ENCODE measurements at regions not wholly inside any gene's neighbourhood (a gene's known extent, or its start where the extent isn't known, plus 50 kb on each side); places are given as distances from the start of the nearest gene placed in this dataset.

GRCh38 chr13:65875031-65875430, 1355.1 kb downstream of the PCDH9 start:
- H3K9me3 ChIP-seq (ENCODE audit: control insufficient read depth, insufficient read depth, low read length), result no peaks in the 10 kb centered on the region
- no peak overlapping the region for H3K18ac ChIP-seq (ENCODE audit: low read depth, low read length)
- H2BK20ac ChIP-seq (ENCODE audit: low read depth, low read length), result no peak overlapping the region
- no peak for DNase-seq
- no peak overlapping the region for H4K8ac ChIP-seq (ENCODE audit: low read depth in 2 of 2, low read length in 2 of 2)
- no peak overlapping the region for H3K4me2 ChIP-seq (ENCODE audit: low read depth, low read length)
- no peaks in the 10 kb centered on the region for H3K9me1 ChIP-seq (ENCODE audit: insufficient read depth, low read length)
- no peak for ATAC-seq (ENCODE audit: low read depth)
- H3K27me3 ChIP-seq (ENCODE audit: control insufficient read depth, insufficient read depth, low read length), result no peaks in the 10 kb centered on the region
- no peak overlapping the region for H2BK5ac ChIP-seq (ENCODE audit: low read depth, low read length, poor library complexity, severe bottlenecking)
- no peaks in the 10 kb centered on the region for H3K36me3 ChIP-seq (ENCODE audit: control insufficient read depth, insufficient read depth, low read length)
- no peak overlapping the region for H2BK120ac ChIP-seq (ENCODE audit: low read depth, low read length)
- H3K9ac ChIP-seq (ENCODE audit: low read depth, low read length), result no peak overlapping the region
- dilution Hi-C loops (cut with HindIII; ENCODE audit: low sequenced_read_pairs, unreplicated experiment), result no loop called here
- no peak overlapping the region for H4K5ac ChIP-seq (ENCODE audit: low read depth, low read length)
- H3K79me1 ChIP-seq (ENCODE audit: low read depth in 1 of 2, low read length in 2 of 2), result no peaks in the 10 kb centered on the region
- H2AFZ ChIP-seq (replicated peaks; ENCODE audit: low read length, poor library complexity), result no peak overlapping the region
- H4K91ac ChIP-seq (ENCODE audit: insufficient read depth, low read depth, low read length), result no peak overlapping the region
- TF ChIP-seq CTCF (conservative IDR thresholded peaks at IDR 0.05; ENCODE audit: low read depth, low read length), result no peak
- in situ Hi-C loops (cut with MboI; ENCODE audit: low sequenced_read_pairs), result no loop called here
- no peak overlapping the region for H2BK15ac ChIP-seq (ENCODE audit: low read depth, low read length)
- CTCF ChIA-PET, result no interaction called here
- H3K4ac ChIP-seq (ENCODE audit: low read depth, low read length), result no peak overlapping the region
- H3K56ac ChIP-seq (ENCODE audit: extremely low read depth, insufficient read depth, low read length), result no peak overlapping the region
- no peaks in the 10 kb centered on the region for H3K4me1 ChIP-seq (ENCODE audit: control insufficient read depth, insufficient read depth, low read length)
- H2AK9ac ChIP-seq (replicated peaks; ENCODE audit: low read depth, low read length, poor library complexity), result no peak overlapping the region
- no peak overlapping the region for H3K27ac ChIP-seq (ENCODE audit: insufficient read depth, low read length)
- no peak overlapping the region for H3K4me3 ChIP-seq (ENCODE audit: insufficient read depth, low read depth, low read length)
- BruUV-seq (replicated peaks), result no TSS peak
- H4K20me1 ChIP-seq (ENCODE audit: insufficient read depth, low read length), result no peaks in the 10 kb centered on the region
- H3K14ac ChIP-seq (replicated peaks; ENCODE audit: low read depth, low read length), result no peak overlapping the region
- no peak overlapping the region for H3K23ac ChIP-seq (ENCODE audit: low read depth, low read length)
- intact Hi-C loops (cut with micrococcal nuclease), result no loop called here
- H2AK5ac ChIP-seq (ENCODE audit: low read depth, low read length), result no peak overlapping the region
- POLR2A ChIA-PET (ENCODE audit: unreplicated experiment), result no interaction called here
